HUES6 (cell line): ENCODE measurements at regions not wholly inside any gene's neighbourhood (a gene's known extent, or its start where the extent isn't known, plus 50 kb on each side); places are given as distances from the start of the nearest gene placed in this dataset.

Experiments
- H3K27ac ChIP-seq: 2 replicates; pipeline ENCODE4 v1.7.0; 2013; ENCODE audit warnings: low read depth, mild to moderate bottlenecking, low read length, inconsistent platforms
- H3K27me3 ChIP-seq: 2 replicates; pipeline ENCODE4 v1.6.1; 2013; ENCODE audit warnings: low read length; ENCODE audit not compliant: control insufficient read depth, insufficient read depth
- H3K36me3 ChIP-seq: 2 replicates; pipeline ENCODE4 v1.6.1; 2013; ENCODE audit warnings: low read length; ENCODE audit not compliant: control insufficient read depth, insufficient read depth
- H3K4me1 ChIP-seq: 2 replicates; pipeline ENCODE4 v1.6.1; 2013; ENCODE audit warnings: low read length; ENCODE audit not compliant: control insufficient read depth, insufficient read depth
- H3K4me3 ChIP-seq: 2 replicates; pipeline ENCODE4 v1.5.1; 2013; ENCODE audit warnings: low read depth, low read length
- H3K9ac ChIP-seq: one replicate; pipeline ENCODE4 v1.6.1; 2013; ENCODE audit warnings: mild to moderate bottlenecking, low read length
- H3K9me3 ChIP-seq: 2 replicates; pipeline ENCODE4 v1.6.1; 2013; ENCODE audit warnings: low read depth, low read length; ENCODE audit not compliant: control insufficient read depth, insufficient read depth

DNA sequence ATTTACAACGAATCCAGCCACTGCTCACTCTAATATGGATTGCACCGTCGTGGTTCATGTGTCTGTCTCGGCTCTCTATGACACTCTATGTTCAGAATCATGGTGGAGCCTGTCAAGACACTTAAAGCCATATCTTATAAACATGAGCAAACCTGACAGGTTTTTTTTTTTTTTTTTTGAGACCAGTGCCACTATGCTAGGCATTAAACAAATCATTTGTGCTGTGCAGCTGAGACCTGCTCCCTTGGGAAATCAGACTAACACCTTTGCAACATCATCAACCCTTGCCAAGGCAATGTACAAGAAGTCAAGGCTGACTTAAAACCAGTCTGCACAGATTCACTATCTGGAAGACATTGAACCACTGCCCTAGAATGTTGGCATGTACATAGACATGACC lies 181.2 kb upstream of the ANK3 start:
- no peaks in the 10 kb centered on the region for H3K27me3 ChIP-seq
- no peak overlapping the region for H3K27ac ChIP-seq
- H3K4me1 ChIP-seq = peaks cover 29% of the 10 kb centered on the region
- H3K36me3 ChIP-seq = no peaks in the 10 kb centered on the region
- peaks cover 14% of the 10 kb centered on the region for H3K9me3 ChIP-seq
- no peak overlapping the region for H3K4me3 ChIP-seq
- no peak overlapping the region for H3K9ac ChIP-seq

DNA sequence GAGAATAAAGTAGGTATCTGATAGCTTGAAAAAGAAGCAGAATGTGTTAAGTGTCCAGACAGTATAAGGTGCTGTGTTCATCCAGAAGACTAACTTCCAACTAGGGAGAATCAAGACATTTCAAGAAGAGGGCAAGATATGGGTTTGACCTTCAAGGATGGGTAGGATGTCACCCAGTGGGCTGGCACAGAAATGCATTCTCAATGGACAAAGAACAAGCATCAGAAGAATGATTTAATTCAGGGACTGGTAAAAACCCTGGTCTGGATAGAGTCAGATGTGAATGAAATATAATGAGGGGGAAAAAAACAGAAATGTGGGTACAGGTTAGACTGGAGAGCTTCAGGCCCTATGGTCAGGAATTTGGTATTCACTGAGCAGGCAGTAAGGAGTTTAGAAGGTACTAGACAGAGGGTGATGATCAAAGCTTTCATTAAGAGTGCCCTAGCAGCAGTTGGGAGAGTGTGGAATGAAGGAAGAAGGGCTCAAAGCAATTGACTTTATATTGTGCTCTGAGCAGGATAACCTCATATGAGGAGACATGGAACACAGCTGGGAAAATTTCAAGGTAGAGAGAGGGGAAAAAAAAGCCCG lies 180.7 kb upstream of the ANK3 start:
- H3K4me3 ChIP-seq = no peak overlapping the region
- no peaks in the 10 kb centered on the region for H3K27me3 ChIP-seq
- H3K27ac ChIP-seq = no peak overlapping the region
- H3K9ac ChIP-seq = no peak overlapping the region
- H3K9me3 ChIP-seq = peaks cover 17% of the 10 kb centered on the region
- peaks cover 29% of the 10 kb centered on the region for H3K4me1 ChIP-seq
- H3K36me3 ChIP-seq = no peaks in the 10 kb centered on the region

DNA sequence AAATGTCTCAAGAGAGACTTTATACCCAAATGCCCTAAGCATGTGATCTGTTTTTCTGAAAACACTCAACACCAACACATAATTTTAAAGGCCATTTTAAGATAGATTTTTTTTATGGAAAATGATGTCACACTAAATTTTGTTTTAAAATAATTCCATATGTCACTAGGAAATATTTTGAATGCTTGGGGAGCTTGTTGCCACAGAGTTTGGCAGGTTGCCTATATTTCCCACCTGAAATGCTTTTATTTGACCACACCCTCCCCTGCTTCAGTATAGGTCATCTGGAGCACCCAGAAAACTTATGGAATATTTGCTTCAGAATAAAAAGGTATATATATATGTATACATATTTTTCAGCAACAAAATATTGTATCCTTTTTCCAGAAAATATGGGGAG lies 180.0 kb upstream of the ANK3 start:
- Histone ChIP-seq H3K4me1 (peaks cover 29% of the 10 kb centered on the region), H3K9ac (no peak overlapping the region), H3K27me3 (no peaks in the 10 kb centered on the region), H3K4me3 (no peak overlapping the region), H3K36me3 (no peaks in the 10 kb centered on the region), H3K9me3 (peaks cover 17% of the 10 kb centered on the region), H3K27ac (no peak overlapping the region)

DNA sequence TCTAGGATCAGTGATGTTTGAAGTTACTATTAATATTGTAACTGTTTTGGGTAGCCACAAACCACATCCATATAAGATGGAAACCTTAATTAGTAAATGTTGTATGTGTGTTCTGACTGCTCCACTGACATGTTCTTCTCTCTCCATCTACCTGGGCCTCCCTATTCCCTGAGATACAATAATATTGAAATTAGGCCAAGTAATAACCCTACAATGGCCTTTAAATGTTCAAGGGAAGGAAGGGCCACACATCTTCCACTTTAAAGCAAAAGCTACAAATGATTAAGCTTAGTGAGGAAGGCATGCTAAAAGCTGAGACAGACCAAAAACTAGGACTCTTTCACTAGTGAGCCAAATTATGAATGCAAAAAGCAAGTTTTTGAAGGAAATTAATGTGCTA lies 176.4 kb upstream of the ANK3 start:
- Histone ChIP-seq H3K27ac (no peak overlapping the region), H3K4me3 (no peak overlapping the region), H3K9ac (no peak overlapping the region), H3K4me1 (no peaks in the 10 kb centered on the region), H3K9me3 (peaks cover 17% of the 10 kb centered on the region), H3K36me3 (no peaks in the 10 kb centered on the region), H3K27me3 (no peaks in the 10 kb centered on the region)

DNA sequence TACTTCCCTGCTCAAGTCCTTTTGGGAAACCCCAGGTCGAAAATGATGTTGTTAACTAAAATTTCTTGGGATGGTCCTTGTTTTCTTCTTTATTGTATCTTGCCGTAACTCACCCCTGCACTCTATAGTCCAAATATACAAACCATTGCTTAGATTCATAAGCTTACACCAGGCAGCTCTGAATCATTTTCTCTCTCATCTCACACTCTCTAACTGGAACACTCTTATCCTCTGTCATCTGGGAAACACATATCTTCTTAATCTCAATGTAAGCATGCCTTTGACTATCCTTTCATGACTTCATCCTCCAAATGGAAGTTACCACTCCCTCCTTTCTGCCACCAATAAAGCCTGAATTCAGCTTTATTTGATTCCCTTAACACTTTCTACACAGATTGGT lies 175.8 kb upstream of the ANK3 start:
- Histone ChIP-seq H3K4me1 (no peaks in the 10 kb centered on the region), H3K27ac (no peak overlapping the region), H3K27me3 (no peaks in the 10 kb centered on the region), H3K4me3 (no peak overlapping the region), H3K9me3 (peaks cover 17% of the 10 kb centered on the region), H3K36me3 (no peaks in the 10 kb centered on the region), H3K9ac (no peak overlapping the region)

DNA sequence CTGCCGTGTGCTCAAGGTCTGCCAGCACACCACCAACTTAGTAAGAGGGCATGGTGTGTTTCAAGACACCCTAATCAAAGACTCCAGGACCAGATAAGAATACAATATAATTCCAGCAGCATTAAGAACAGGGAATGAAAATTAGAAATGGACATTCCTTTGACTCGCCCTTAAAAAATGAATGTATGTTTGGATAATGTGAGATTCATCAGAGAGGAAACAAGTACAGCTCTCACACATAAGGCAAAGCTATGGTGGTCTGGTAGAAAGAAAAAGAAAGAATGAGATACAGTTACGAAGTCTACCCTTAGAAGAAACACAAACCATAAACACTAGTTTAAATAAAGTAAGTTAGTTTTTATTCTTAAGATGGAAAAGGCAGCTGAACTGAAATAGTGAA lies 174.8 kb upstream of the ANK3 start:
- H3K27ac ChIP-seq = no peak overlapping the region
- no peak overlapping the region for H3K9ac ChIP-seq
- no peaks in the 10 kb centered on the region for H3K4me1 ChIP-seq
- no peak overlapping the region for H3K4me3 ChIP-seq
- H3K9me3 ChIP-seq = peaks cover 17% of the 10 kb centered on the region
- H3K36me3 ChIP-seq = no peaks in the 10 kb centered on the region
- H3K27me3 ChIP-seq = no peaks in the 10 kb centered on the region

DNA sequence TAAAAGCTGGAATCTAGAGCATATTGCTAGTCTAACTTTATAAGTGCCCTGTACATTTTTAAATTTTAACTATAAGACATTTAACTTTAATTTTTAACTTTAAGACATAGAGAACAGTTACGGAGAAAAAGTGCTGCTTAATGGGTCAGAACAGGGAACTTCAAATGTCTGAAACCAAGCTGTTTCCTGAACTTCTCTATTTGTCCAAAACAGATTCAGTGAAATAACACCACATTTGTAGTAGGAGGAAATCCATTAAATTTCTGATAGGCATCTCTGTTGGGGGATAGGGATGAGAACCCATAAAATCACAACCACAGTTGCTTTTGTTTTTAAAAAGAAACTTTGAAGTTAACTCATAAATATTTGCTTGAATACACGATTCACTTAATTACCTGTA lies 170.8 kb upstream of the ANK3 start:
- H3K4me1 ChIP-seq = no peaks in the 10 kb centered on the region
- H3K36me3 ChIP-seq = no peaks in the 10 kb centered on the region
- H3K9me3 ChIP-seq = peaks cover 7% of the 10 kb centered on the region; the same call in 1 of the 2 replicates
- no peak overlapping the region for H3K9ac ChIP-seq
- no peak overlapping the region for H3K27ac ChIP-seq
- no peak overlapping the region for H3K4me3 ChIP-seq
- no peaks in the 10 kb centered on the region for H3K27me3 ChIP-seq

DNA sequence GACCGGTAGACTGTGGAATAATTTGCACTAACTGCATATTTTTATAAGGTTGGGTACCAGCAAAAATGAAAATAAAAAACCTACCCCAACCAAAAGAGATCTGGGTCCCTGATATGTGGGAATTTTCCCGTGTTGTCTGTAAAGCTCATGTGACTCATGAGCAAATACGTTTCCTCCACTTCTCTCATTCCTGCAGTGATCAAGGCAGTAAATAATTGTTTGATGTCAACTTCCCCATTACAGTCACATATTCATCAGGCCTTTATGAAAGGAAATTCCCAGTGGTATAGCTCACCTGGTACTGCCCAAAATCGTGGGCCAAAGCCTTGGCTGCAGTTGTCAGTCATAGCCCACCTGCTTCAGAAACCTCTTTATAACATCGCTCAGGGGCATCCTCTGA lies 166.0 kb upstream of the ANK3 start:
- H3K36me3 ChIP-seq = no peaks in the 10 kb centered on the region
- H3K27ac ChIP-seq = no peak overlapping the region
- no peak overlapping the region for H3K9ac ChIP-seq
- H3K4me3 ChIP-seq = no peak overlapping the region
- no peaks in the 10 kb centered on the region for H3K27me3 ChIP-seq
- H3K9me3 ChIP-seq = peaks cover 7% of the 10 kb centered on the region; the same call in 1 of the 2 replicates
- no peaks in the 10 kb centered on the region for H3K4me1 ChIP-seq

DNA sequence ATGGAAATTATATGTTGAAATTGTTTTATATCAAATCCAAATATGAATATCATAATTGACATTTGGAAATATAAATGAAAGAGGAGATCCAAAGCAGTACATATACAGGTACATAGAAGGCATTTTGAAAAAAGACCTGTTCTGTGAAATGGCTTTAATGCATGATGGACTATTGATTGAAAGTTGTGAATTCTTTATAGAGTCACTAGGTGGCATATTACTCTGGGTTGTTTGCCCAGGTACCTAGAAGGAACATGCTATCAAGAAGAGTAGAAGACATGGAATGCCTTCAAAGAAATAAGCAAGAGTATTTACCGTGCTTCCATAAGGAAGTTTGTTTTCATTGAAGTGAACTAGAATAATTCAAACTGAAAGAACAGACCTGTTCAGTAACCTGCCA lies 160.0 kb upstream of the ANK3 start:
- H3K9me3 ChIP-seq = no peaks in the 10 kb centered on the region
- no peak overlapping the region for H3K27ac ChIP-seq
- no peaks in the 10 kb centered on the region for H3K27me3 ChIP-seq
- no peaks in the 10 kb centered on the region for H3K36me3 ChIP-seq
- no peak overlapping the region for H3K4me3 ChIP-seq
- no peak overlapping the region for H3K9ac ChIP-seq
- no peaks in the 10 kb centered on the region for H3K4me1 ChIP-seq

DNA sequence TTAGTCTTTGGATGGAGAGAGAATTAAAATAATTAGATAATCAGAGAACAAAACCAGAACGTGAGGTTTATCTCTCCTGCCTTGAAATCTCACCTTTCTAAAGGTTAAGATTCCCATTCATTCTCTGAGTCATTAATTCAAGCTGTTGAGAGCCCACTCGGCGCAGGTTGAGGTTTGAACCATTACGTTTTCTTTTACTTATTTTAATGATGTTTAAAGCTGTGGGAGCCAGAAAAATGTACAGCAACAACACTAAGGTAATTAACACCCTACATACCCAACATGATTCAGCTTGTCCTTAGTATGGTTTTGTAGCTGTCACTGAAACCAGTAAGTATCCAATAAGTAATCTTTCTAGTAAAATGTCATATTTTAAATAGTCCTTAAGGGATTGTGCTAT lies 153.0 kb upstream of the ANK3 start:
- Histone ChIP-seq H3K4me3 (no peak overlapping the region), H3K9ac (no peak overlapping the region), H3K27ac (no peak overlapping the region), H3K27me3 (no peaks in the 10 kb centered on the region), H3K9me3 (no peaks in the 10 kb centered on the region), H3K36me3 (no peaks in the 10 kb centered on the region), H3K4me1 (peaks cover 5% of the 10 kb centered on the region)

DNA sequence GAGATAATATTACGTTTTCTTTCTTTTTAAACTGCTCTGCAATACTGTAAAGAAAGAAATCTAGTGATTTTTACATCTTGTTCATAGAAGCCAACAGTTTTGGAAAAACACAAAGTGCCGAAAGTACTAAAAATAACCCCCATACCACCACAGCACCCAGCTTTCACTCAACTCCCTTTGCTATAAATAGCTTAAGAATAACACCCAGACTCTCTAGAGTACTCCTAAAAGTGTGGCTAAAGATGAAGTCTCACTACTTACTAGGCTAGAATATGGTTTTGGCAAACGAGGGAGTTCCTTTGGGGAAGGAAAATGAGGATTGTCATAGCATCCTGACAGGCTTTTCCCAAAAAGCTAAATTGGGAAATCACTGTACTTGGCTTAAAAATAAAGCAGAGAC lies 151.8 kb upstream of the ANK3 start:
- peaks cover 5% of the 10 kb centered on the region for H3K4me1 ChIP-seq
- no peak overlapping the region for H3K9ac ChIP-seq
- H3K9me3 ChIP-seq = no peaks in the 10 kb centered on the region
- H3K36me3 ChIP-seq = no peaks in the 10 kb centered on the region
- no peak overlapping the region for H3K4me3 ChIP-seq
- no peaks in the 10 kb centered on the region for H3K27me3 ChIP-seq
- H3K27ac ChIP-seq = no peak overlapping the region

DNA sequence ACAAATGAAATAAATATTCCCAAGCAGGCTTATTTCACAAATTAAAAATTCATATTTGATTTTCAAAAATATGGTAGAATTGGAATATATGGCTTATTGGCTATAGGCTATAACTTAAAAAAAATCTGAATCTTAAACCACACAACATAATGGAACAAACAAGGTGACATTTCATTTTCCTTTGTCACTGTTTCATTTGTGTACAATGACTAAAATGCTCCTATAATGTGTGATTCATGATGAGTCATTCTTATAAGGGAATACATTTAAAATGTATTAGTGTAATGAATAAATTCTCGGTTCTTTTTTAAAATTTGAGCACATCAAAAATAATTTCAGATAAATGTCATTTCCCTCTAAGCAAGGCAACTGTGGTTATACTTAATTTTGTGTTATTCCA lies 148.0 kb upstream of the ANK3 start:
- H3K4me3 ChIP-seq = no peak overlapping the region
- peaks cover 10% of the 10 kb centered on the region for H3K4me1 ChIP-seq
- no peaks in the 10 kb centered on the region for H3K36me3 ChIP-seq
- H3K9me3 ChIP-seq = no peaks in the 10 kb centered on the region
- H3K27me3 ChIP-seq = no peaks in the 10 kb centered on the region
- H3K27ac ChIP-seq = no peak overlapping the region
- H3K9ac ChIP-seq = no peak overlapping the region
